Body of pancreas (tissue), 4 donors: ENCODE measurements at regions not wholly inside any gene's neighbourhood (a gene's known extent, or its start where the extent isn't known, plus 50 kb on each side); places are given as distances from the start of the nearest gene placed in this dataset.

ENCODE experiments used
- POLR2A ChIP-seq, 3 donors: fragments of 450-650 bp; IDR thresholded peaks; one replicate each; pipeline ENCODE4 v1.6.1; 2016; ENCODE audit warnings: antibody characterized with exemption in 3 of 3, mild to moderate bottlenecking in 2 of 3
- TF ChIP-seq, protein P1 (sequence below), 7 experiments: fragments of 450-650 bp in 4 of 7; fragments of 200-600 bp in 3 of 7; sonication (generic) in 3 of 7; IDR thresholded peaks; one replicate each; pipeline ENCODE4 v1.5.1; 2016 to 2019; ENCODE audit warnings: antibody characterized with exemption in 7 of 7

DNA sequence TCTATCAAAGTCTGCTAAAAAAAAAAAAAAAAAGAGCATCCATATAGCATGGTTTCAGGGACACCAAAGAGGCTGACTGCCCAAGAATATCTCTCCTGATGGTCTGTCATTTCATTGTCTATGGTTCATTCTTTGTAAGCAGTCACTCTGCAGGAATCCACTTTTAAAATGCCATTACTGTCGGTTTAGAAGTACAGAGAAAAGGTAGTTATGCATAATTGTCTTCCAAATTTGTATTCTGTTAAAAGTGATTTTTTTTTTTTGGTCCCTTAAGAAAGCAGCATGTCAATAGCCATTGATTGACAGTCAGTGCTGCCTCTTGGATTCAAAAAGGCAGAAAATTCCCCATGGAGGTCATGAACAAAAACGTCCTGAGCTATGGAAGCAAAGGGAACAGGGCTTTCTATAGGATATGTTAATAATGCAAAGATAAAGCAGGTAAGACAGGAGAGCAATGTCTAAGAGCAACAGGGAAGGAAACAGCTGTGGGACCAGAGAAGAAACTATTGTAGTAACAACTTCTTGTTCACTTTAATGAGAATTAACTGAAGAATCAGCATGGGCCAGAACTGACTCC lies 245.8 kb downstream of the TMX3 start:
- TF ChIP-seq, protein P1, sequence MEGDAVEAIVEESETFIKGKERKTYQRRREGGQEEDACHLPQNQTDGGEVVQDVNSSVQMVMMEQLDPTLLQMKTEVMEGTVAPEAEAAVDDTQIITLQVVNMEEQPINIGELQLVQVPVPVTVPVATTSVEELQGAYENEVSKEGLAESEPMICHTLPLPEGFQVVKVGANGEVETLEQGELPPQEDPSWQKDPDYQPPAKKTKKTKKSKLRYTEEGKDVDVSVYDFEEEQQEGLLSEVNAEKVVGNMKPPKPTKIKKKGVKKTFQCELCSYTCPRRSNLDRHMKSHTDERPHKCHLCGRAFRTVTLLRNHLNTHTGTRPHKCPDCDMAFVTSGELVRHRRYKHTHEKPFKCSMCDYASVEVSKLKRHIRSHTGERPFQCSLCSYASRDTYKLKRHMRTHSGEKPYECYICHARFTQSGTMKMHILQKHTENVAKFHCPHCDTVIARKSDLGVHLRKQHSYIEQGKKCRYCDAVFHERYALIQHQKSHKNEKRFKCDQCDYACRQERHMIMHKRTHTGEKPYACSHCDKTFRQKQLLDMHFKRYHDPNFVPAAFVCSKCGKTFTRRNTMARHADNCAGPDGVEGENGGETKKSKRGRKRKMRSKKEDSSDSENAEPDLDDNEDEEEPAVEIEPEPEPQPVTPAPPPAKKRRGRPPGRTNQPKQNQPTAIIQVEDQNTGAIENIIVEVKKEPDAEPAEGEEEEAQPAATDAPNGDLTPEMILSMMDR (IDR thresholded peaks at IDR 0.05): no peak
- TF ChIP-seq POLR2A (IDR thresholded peaks at IDR 0.05): no peak
